Urinary bladder (tissue), 3 donors: ENCODE measurements at regions not wholly inside any gene's neighbourhood (a gene's known extent, or its start where the extent isn't known, plus 50 kb on each side); places are given as distances from the start of the nearest gene placed in this dataset.

ENCODE experiments used
- DNase-seq: peaks from one replicate; pipeline ENCODE4 v3.0.0-alpha.2; 2015; ENCODE audit errors: extremely low spot score
- H3K27ac ChIP-seq: one replicate; pipeline ENCODE4 v1.5.1; 2013; ENCODE audit warnings: low read depth, mild to moderate bottlenecking, moderate library complexity
- H3K36me3 ChIP-seq: one replicate; pipeline ENCODE4 v1.6.1; 2013; ENCODE audit warnings: mild to moderate bottlenecking, moderate library complexity; ENCODE audit not compliant: insufficient read depth
- H3K4me1 ChIP-seq: one replicate; pipeline ENCODE4 v1.6.1; 2013; ENCODE audit warnings: mild to moderate bottlenecking, moderate library complexity; ENCODE audit not compliant: insufficient read depth
- H3K4me3 ChIP-seq: one replicate; pipeline ENCODE4 v1.5.1; 2013; ENCODE audit warnings: low read depth, low read length
- WGBS: extraction: QIAGEN DNeasy Blood & Tissue Kit; methylation state at CpG from one replicate; pipeline ENCODE4 v1.1.7; 2013; 5-methylcytosine and 5-hydroxymethylcytosine counted together
- donor health status: healthy with polysubstance abuse.
- donor health status: healthy.

DNA sequence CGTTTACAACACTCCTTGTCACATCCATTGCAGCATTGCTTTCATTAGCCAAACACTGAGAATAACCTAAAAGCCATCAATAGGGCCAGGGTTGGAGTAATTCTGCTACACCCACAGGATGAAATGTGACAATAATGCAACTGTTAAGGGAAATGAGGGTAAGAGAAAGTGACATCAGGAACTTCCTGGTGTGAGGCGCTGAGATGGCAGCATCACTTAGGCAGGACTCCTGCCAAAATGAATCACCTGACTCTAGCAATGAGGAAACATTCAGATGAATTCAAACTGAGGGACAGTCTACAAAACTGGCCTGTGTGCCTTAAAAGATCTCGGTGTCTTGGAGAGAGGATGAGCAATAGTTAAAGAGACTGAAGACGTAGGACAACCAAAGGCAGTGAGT is 115.6 kb upstream of the AGAP1 start:
- WGBS: 53% methylated on average over 4 of the region's 4 CpGs
- no peak overlapping the region for H3K27ac ChIP-seq
- no peaks in the 10 kb centered on the region for H3K4me1 ChIP-seq
- DNase-seq: no peak
- no peaks in the 10 kb centered on the region for H3K36me3 ChIP-seq
- no peak overlapping the region for H3K4me3 ChIP-seq

- Histone ChIP-seq H3K36me3 (no peaks in the 10 kb centered on the region), H3K4me3 (no peak overlapping the region), H3K4me1 (no peaks in the 10 kb centered on the region), H3K27ac (no peak overlapping the region)
- WGBS: 63% methylated on average over 4 of the region's 4 CpGs
- no peak for DNase-seq
Observed at GRCh38 chr2:235378944-235379343, 114.9 kb upstream of the AGAP1 start.

DNA sequence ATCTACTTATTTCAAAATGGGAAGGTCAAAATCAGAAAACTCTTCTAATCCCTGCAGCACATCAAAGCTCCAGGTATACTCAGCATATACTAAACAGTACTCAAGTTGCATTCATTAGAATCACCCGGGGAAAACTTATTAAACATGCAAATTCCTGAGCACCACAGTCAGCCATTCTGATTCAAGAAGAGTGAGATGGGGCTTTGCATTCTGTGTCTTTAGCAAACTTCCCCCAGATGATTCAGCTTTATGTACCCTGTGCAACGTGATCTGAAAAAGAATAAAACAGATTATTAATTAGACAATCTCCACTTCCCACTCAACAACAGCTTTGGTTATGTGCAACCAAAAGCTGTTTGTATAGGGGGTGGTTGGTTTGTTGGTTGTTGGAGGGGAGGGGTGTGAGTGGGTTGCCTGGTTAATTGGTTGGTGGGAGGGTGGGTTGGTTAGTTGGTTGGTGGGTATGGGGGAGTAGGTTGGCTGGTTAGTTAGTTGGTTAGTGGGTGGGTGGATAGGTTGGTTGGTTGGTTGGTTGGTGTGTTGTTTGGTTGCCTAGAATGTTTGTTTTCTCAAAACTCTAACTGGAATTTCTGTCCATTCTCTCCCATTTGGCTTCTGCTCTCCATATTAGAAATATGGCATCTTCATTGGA is 112.5 kb upstream of the AGAP1 start:
- Histone ChIP-seq H3K4me1 (no peaks in the 10 kb centered on the region), H3K36me3 (no peaks in the 10 kb centered on the region), H3K4me3 (no peak overlapping the region), H3K27ac (no peak overlapping the region)
- DNase-seq: no peak
- 82% methylated on average over 2 of the region's 2 CpGs for WGBS

DNA sequence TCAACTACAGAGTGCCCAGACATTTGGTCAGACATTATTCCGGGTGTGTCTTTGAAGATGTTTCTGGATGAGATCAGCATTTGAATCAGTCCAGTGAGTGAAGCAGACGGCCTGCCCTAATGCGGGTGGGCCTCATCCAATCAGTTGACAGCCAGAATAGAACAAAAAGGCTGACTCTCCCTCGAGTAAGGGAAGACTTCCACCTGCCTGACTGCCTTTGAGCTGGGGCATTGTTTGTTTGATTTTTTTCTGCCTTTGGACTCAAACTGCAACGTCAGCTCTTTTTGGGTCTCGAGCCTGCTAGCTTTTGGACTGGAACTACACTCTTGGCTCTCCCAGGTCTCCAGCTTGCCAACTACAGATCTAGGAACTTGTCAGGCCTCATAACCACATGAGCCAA is 111.7 kb upstream of the AGAP1 start:
- H3K4me3 ChIP-seq: no peak overlapping the region
- peak; percentile 42 for DNase-seq
- 53% methylated on average over 6 of the region's 6 CpGs for WGBS
- no peaks in the 10 kb centered on the region for H3K36me3 ChIP-seq
- H3K27ac ChIP-seq: no peak overlapping the region
- H3K4me1 ChIP-seq: no peaks in the 10 kb centered on the region

- Histone ChIP-seq H3K4me3 (no peak overlapping the region), H3K27ac (no peak overlapping the region), H3K36me3 (no peaks in the 10 kb centered on the region), H3K4me1 (no peaks in the 10 kb centered on the region)
- DNase-seq: no peak
- 91% methylated on average over 3 of the region's 3 CpGs for WGBS
Observed at GRCh38 chr2:235382601-235383000, 111.2 kb upstream of the AGAP1 start.

GRCh38 chr2:235383272-235383843 is 110.5 kb upstream of the AGAP1 start:
- Histone ChIP-seq H3K4me1 (no peaks in the 10 kb centered on the region), H3K36me3 (no peaks in the 10 kb centered on the region), H3K4me3 (no peak overlapping the region), H3K27ac (no peak overlapping the region)
- WGBS: 92% methylated on average over 8 of the region's 8 CpGs
- DNase-seq: no peak

DNA sequence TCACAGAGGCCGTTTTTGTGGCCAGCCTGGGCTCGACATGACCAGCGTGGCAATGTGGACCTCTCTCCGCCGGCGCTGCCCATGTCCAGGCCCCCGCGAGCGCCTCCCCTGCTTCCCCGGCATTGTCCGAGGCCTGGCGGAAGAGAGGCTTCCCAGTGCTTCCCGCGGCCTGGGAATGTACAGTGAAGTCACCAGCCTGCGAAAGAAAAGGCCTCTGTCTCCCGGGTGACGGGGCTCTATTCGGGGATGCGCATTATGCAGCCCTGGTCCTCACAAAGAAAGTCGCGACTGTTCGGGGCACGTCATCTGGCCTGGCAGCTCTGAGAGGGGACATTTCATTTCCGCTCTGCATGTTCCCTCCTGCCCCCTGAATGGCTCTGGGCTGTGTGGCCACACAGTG is 109.2 kb upstream of the AGAP1 start:
- Histone ChIP-seq H3K4me3 (no peak overlapping the region), H3K36me3 (no peaks in the 10 kb centered on the region), H3K4me1 (no peaks in the 10 kb centered on the region), H3K27ac (no peak overlapping the region)
- no peak for DNase-seq
- 83% methylated on average over 24 of the region's 24 CpGs for WGBS

- no peaks in the 10 kb centered on the region for H3K36me3 ChIP-seq
- H3K27ac ChIP-seq: no peak overlapping the region
- no peaks in the 10 kb centered on the region for H3K4me1 ChIP-seq
- no peak overlapping the region for H3K4me3 ChIP-seq
- 87% methylated on average over 5 of the region's 5 CpGs for WGBS
- DNase-seq: no peak
Observed at GRCh38 chr2:235389626-235390025, 104.2 kb upstream of the AGAP1 start.

- H3K27ac ChIP-seq: no peak overlapping the region
- WGBS: 77% methylated on average over 13 of the region's 13 CpGs
- DNase-seq: no peak
- no peaks in the 10 kb centered on the region for H3K36me3 ChIP-seq
- H3K4me3 ChIP-seq: no peak overlapping the region
- H3K4me1 ChIP-seq: no peaks in the 10 kb centered on the region
Observed at GRCh38 chr2:235390108-235390815, 103.6 kb upstream of the AGAP1 start.

DNA sequence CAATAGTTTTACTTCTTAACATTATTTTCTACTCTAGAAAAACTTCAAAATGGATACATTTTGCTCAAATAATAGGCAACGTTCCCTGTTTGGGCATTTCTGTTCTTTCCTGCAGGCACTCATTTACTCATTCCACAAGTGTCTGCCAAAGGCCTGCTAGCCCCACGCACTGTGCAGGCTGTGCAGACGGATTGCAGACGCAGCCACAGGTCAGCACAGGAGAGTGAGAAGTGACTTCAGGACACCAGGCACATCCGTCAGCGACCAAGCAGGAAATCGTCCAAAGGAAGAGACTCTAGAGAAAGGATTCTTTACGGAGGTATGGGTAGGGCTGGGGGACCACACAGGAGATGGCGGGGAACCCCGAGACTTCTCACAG is 103.0 kb upstream of the AGAP1 start:
- H3K4me1 ChIP-seq: no peaks in the 10 kb centered on the region
- H3K27ac ChIP-seq: no peak overlapping the region
- 60% methylated on average over 10 of the region's 10 CpGs for WGBS
- DNase-seq: no peak
- no peak overlapping the region for H3K4me3 ChIP-seq
- no peaks in the 10 kb centered on the region for H3K36me3 ChIP-seq

DNA sequence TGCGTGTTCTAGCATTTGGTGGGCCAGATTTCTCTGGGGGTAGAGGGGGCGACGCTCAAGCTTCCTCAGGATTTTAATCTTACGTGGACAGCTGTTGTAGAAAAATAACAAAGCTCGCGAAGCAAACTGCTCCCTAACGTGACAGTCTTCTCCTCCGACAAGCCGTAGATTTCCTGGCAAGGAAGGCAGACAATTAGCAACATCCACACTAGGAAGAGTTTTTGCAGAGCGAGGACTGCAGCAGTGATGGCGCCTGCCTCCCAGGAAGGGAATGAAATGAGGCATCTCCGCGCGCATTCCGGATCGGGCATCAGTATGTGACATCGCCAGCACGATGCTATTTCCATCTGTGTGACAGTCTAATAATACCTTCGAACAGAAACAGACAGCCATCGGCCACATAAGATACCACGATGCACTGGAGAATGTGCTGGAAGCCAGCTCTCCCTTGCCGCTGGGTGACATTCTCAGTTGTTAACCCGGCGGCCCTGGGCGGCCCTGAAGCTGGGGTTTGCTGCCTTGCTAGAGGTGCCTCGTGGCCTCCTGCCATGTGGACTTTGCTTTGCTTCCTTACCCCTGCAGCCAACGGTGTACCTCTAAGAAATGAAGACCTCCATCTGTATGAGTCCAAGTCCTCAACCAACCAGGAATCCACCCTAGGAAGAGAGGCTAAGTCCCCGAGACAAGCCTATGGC is 101.8 kb upstream of the AGAP1 start:
- Histone ChIP-seq H3K4me3 (no peak overlapping the region), H3K36me3 (no peaks in the 10 kb centered on the region), H3K27ac (no peak overlapping the region), H3K4me1 (no peaks in the 10 kb centered on the region)
- DNase-seq: no peak
- WGBS: 81% methylated on average over 28 of the region's 28 CpGs

DNA sequence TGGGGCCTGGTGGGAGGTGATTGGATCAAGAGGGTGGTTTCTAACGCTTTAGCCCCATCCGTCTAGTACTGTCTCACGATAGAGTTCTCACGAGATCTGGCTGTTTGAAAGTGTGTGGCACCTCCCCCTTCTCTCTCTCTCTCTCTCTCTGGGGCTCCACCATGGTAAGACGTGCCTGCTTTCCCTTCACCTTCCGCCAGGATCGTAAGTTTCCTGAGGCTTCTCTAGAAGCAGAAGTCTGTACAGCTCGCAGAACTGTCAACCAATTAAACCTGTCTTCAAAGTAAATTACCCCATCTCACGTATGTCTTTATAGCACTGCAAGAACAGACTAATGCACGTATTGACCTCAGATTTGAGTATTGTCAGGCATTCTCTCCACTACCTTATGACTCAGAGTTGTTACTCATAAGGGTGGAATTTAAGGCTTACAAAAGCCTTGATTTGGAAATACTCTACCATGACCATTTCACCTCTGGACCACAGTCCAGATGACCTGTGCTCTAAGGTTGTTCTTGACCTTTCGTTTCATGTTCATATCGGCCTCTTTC is 99.5 kb upstream of the AGAP1 start:
- 83% methylated on average over 12 of the region's 12 CpGs for WGBS

DNA sequence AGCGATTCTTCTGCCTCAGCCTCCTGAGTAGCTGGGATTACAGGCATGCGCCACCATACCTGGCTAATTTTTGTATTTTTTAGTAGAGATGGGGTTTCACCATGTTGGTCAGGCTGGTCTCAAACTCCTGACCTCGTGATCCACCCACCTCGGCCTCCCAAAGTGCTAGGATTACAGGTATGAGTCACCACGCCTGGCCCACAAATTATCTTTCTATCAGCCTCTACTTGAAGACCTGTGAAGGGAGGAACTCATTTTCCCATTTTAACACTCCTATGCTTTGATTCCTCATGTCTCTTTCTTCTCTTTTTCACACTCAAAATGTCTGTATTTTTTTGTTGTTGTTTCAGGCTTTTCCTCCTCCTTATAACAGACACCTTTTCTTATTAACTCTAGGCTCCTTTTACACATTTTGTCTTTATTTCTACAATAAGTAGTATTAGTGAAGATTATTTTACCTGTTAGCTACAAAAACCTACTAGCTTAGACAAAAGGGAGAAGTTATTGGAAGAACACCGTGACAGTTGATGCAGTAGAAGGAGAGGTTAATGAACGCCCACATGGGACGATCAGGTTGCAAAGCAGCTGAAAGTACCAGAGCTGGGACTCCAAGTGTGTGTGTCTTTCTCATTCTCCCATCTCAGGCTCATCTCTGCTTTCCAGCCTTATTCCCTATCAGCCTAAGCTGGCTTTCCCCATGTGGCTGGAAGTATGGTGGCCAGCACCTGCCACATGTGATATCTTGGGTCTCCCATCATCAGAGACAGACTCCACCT is 97.6 kb upstream of the AGAP1 start:
- 87% methylated on average over 8 of the region's 8 CpGs for WGBS
- no peak overlapping the region for H3K27ac ChIP-seq
- H3K4me3 ChIP-seq: no peak overlapping the region
- DNase-seq: no peak
- H3K36me3 ChIP-seq: no peaks in the 10 kb centered on the region
- H3K4me1 ChIP-seq: no peaks in the 10 kb centered on the region

More for the DNA sequence above, 99.5 kb upstream of the AGAP1 start:
- Histone ChIP-seq H3K36me3 (no peaks in the 10 kb centered on the region), H3K4me1 (no peaks in the 10 kb centered on the region), H3K27ac (no peak overlapping the region), H3K4me3 (no peak overlapping the region)
- DNase-seq: no peak
